ENCODE measurements at regions not wholly inside any gene's neighbourhood (a gene's known extent, or its start where the extent isn't known, plus 50 kb on each side); places are given as distances from the start of the nearest gene placed in this dataset.

DNA sequence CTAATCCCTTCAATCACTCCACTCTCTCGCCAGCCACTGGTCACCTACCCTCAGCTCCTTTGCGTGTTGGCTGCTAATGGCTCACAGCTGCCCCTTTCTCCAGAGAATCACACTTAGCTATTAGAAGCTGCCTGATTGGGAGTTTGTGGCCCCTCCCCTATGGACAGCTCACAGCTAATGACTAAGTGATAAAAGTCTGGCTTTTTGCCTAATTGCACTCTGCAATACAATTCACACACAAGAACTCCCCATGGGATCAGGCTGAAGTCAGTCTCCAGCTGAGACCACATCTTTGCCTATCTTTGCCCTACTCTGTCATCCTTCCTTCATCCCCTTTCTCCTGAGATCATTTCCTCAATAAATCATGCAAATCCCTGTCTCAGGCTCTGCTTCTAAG lies 701.9 kb upstream of the RAB6C start:
- Histone ChIP-seq H3K9me3 (no peaks in the 10 kb centered on the region), H3K4me1 (ENCODE audit: control insufficient read depth in 1 of 2, insufficient read depth in 2 of 2, low read depth in 1 of 2, low read length in 1 of 2) (peaks cover 0 to 7% of the 10 kb centered on the region in 2 experiments; a peak in 1 of 4 replicates), H3K9ac (no peak overlapping the region), H3K4me3 (ENCODE audit: low read depth in 2 of 2, low read length in 1 of 2) (no peak overlapping the region), H3K4me2 (no peak overlapping the region), H3K27me3 (ENCODE audit: insufficient read depth) (no peaks in the 10 kb centered on the region), H3K36me3 (replicated peaks in 1 of 2; ENCODE audit: control insufficient read depth in 1 of 2, insufficient read depth in 2 of 2, low read length in 1 of 2) (no peaks in the 10 kb centered on the region), H4K20me1 (ENCODE audit: insufficient read depth) (no peaks in the 10 kb centered on the region), H3K79me2 (ENCODE audit: insufficient read depth) (no peaks in the 10 kb centered on the region), H2AFZ (ENCODE audit: low read depth) (no peak overlapping the region), H3F3A (replicated peaks; ENCODE audit: insufficient read depth) (no peaks in the 10 kb centered on the region), H3K9me2 (no peaks in the 10 kb centered on the region), H3K27ac (ENCODE audit: low read depth in 2 of 2, low read length in 1 of 2) (no peak overlapping the region)
- no peak for DNase-seq
- TF ChIP-seq, protein P1, sequence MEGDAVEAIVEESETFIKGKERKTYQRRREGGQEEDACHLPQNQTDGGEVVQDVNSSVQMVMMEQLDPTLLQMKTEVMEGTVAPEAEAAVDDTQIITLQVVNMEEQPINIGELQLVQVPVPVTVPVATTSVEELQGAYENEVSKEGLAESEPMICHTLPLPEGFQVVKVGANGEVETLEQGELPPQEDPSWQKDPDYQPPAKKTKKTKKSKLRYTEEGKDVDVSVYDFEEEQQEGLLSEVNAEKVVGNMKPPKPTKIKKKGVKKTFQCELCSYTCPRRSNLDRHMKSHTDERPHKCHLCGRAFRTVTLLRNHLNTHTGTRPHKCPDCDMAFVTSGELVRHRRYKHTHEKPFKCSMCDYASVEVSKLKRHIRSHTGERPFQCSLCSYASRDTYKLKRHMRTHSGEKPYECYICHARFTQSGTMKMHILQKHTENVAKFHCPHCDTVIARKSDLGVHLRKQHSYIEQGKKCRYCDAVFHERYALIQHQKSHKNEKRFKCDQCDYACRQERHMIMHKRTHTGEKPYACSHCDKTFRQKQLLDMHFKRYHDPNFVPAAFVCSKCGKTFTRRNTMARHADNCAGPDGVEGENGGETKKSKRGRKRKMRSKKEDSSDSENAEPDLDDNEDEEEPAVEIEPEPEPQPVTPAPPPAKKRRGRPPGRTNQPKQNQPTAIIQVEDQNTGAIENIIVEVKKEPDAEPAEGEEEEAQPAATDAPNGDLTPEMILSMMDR (IDR thresholded peaks at IDR 0.05): no peak
- TF ChIP-seq EP300 (IDR thresholded peaks at IDR 0.05; ENCODE audit: borderline replicate concordance in 1 of 2, low read depth in 1 of 2, low read length in 1 of 2) (no peak), RCOR1 (IDR thresholded peaks at IDR 0.05; ENCODE audit: low read length) (no peak), TEAD4 (IDR thresholded peaks at IDR 0.05; ENCODE audit: borderline replicate concordance, insufficient read depth) (no peak), MXI1 (IDR thresholded peaks at IDR 0.05; ENCODE audit: low read depth, low read length) (no peak), NRF1 (IDR thresholded peaks at IDR 0.05; ENCODE audit: low read depth, low read length) (no peak), SIN3A (IDR thresholded peaks at IDR 0.05; ENCODE audit: borderline replicate concordance, low read depth, low read length) (no peak), MAX (IDR thresholded peaks at IDR 0.05; ENCODE audit: low read depth) (no peak), RXRA (IDR thresholded peaks at IDR 0.05; ENCODE audit: borderline replicate concordance, low read depth) (no peak), ZBTB33 (IDR thresholded peaks at IDR 0.05; ENCODE audit: borderline replicate concordance, low read depth) (no peak), EZH2phosphoT487 (IDR thresholded peaks at IDR 0.05; ENCODE audit: borderline replicate concordance, low read depth) (no peak), SMC3 (IDR thresholded peaks at IDR 0.05; ENCODE audit: low read depth, low read length) (no peak), CHD2 (IDR thresholded peaks at IDR 0.05; ENCODE audit: low read length, partially characterized antibody) (no peak)
- TF ChIP-seq, protein P2, sequence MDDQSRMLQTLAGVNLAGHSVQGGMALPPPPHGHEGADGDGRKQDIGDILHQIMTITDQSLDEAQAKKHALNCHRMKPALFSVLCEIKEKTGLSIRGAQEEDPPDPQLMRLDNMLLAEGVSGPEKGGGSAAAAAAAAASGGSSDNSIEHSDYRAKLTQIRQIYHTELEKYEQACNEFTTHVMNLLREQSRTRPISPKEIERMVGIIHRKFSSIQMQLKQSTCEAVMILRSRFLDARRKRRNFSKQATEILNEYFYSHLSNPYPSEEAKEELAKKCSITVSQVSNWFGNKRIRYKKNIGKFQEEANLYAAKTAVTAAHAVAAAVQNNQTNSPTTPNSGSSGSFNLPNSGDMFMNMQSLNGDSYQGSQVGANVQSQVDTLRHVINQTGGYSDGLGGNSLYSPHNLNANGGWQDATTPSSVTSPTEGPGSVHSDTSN (IDR thresholded peaks at IDR 0.05): no peak
- ChIA-PET CTCF (interaction anchor here (0.6 kb wide), 1 partner anchor 92 kb away, joined by 3 read pairs; no protein-coding TSS in a partner anchor), POLR2A (no interaction called here)
- WGBS (ENCODE audit: low lambda C conversion rate): 11% methylated on average over 2 of the region's 2 CpGs

Measured in SK-N-SH (cell line).